Thyroid gland (tissue), 4 donors: ENCODE measurements at regions not wholly inside any gene's neighbourhood (a gene's known extent, or its start where the extent isn't known, plus 50 kb on each side); places are given as distances from the start of the nearest gene placed in this dataset.

ENCODE experiments used
- CTCF ChIP-seq, 6 experiments: fragments of 200-600 bp in 3 of 6; fragments of 450-650 bp in 3 of 6; sonication (generic) in 3 of 6; IDR thresholded peaks; one replicate each; pipeline ENCODE4 v1.5.1; 2016 to 2019; ENCODE audit warnings: antibody characterized with exemption in 6 of 6, mild to moderate bottlenecking in 2 of 6, inconsistent platforms in 1 of 6, moderate library complexity in 1 of 6
- POLR2A ChIP-seq, 2 donors: fragments of 450-650 bp; IDR thresholded peaks; one replicate each; pipeline ENCODE4 v1.6.1; 2017; ENCODE audit warnings: antibody characterized with exemption in 2 of 2, mild to moderate bottlenecking in 2 of 2, moderate library complexity in 1 of 2

DNA sequence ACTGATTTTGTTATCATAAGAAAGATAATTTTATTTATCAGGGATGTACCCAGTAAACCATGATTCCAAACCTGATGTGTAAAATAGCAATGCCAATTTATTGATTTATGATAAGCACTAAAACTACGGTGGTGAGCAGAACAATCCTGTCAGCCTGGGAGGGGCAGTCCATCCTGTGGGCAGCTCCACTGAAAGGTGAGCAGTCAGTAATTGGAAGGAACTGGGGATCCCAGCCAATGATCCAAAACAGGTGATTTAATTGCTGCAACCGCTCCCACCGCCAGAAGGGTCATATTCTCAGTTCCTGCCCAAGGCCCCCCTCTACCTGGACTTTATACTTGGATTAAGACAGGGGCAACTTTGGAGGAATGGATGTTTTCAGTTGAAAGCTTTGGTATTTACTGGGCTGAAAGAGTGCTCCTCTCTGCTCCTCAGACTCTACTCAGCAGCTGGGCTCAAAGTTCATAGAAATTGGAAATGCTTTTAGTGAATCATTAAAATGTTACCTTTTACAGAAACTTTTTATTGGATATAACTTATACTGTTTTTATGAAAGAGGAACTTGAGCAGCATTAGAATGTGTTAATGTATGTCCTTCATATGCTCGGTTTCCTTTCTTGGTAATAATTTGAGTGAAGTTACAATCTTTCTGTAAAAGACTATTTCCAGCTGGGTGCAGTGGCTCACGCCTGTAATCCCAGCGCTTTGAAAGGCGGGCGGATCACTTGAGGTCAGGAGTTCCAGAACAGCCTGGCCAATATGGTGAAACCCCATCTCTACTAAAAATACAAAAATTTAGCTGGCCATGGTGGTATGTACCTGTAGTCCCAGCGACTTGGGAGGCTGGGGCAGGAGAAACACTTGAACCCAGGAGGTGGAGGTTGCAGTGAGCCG is 198.6 kb upstream of the IL12A start:
- TF ChIP-seq POLR2A (IDR thresholded peaks at IDR 0.05) = no peak
- TF ChIP-seq CTCF (IDR thresholded peaks at IDR 0.05) = no peak
